ENCODE measurements at regions not wholly inside any gene's neighbourhood (a gene's known extent, or its start where the extent isn't known, plus 50 kb on each side); places are given as distances from the start of the nearest gene placed in this dataset.
A peak's percentile ranks its signal among the peaks of the same experiment; 100 is the strongest.

DNA sequence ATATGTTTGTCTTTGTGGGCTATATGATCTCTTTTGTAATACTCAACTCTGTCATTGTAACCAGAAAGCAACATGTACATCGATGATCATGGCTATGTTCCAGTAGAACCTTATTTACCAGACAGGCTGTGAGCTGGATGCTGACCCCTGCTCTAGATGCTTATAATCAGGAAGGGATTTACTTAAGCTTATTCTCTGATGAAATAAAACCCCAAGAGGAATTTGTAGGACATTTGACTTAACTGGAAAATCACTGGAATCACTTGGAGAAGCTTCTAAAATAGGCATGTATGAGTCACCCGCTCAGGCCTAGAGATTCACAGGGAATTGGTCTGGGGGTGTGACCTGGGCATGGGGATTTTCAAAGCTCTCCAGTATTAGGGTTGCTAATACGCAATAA lies 285.8 kb upstream of the ZNF608 start:
- no peak for TF ChIP-seq CTCF (IDR thresholded peaks at IDR 0.05; ENCODE audit: control extremely low read depth, extremely low read depth, low read depth, missing control alignments)
- CTCF ChIA-PET, result interaction anchor here (2.4 kb wide), 1 partner anchor 18 kb away, joined by 8 read pairs; no protein-coding TSS in a partner anchor
- DNase-seq (ENCODE audit: extremely low spot score), result no peak
- POLR2A ChIA-PET, result no interaction called here

DNA sequence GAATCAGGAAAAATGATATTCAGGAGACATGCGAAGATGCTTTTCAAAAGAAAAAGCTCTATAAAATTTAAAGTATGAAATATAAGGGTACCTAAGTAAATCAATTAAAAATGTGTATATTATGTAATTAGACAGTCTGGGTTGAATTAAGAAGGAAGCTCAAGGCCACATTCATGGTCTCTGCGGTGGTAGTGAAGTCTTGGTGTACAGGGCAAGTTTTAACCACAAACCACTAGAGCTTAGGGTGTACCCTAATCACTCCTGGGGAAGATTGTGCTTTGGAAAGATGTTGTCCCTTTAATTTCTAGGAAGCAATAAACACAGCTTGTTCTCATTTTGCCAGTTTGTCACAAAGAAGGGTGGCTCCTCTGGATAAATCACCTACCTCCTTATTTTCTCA lies 287.2 kb upstream of the ZNF608 start:
- TF ChIP-seq CTCF (IDR thresholded peaks at IDR 0.05; ENCODE audit: control extremely low read depth, extremely low read depth, low read depth, missing control alignments), result no peak
- POLR2A ChIA-PET, result no interaction called here
- CTCF ChIA-PET, result interaction anchor here (1.2 to 2.4 kb wide), 3 partner anchors 14 to 28 kb away, joined by 3 to 8 read pairs (median 5); no protein-coding TSS in a partner anchor
- no peak for DNase-seq (ENCODE audit: extremely low spot score)

GRCh38 chr5:125034331-125034730 lies 287.9 kb upstream of the ZNF608 start:
- ChIA-PET POLR2A (no interaction called here), CTCF (interaction anchor here (1.3 kb wide), 2 partner anchors 10 to 27 kb away, joined by 3 to 4 read pairs; no protein-coding TSS in a partner anchor)
- DNase-seq (ENCODE audit: extremely low spot score), result no peak
- no peak for TF ChIP-seq CTCF (IDR thresholded peaks at IDR 0.05; ENCODE audit: control extremely low read depth, extremely low read depth, low read depth, missing control alignments)

DNA sequence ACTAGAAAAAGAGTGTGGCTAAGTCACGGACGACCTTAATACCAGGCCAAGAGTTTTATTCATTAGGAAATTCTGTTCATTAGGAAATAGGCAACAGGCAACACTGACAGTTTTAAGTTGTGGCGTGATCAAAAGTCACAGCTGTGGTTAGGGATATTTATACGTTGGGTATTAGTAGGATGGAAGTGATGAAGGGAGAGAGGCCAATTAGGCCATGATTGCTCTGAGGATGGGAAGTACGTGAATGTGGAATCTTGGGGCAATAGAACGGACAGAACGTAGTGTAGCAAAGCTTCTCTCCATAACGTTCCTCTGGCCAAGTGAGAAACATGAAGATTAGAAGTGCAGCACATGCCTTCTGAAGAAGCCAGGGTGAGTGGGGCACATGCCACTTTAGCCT lies 290.1 kb upstream of the ZNF608 start:
- POLR2A ChIA-PET, result no interaction called here
- no peak for DNase-seq (ENCODE audit: extremely low spot score)
- CTCF ChIA-PET, result interaction anchor here (1.0 kb wide), 1 partner anchor 8 kb away, joined by 3 read pairs; no protein-coding TSS in a partner anchor
- TF ChIP-seq CTCF (IDR thresholded peaks at IDR 0.05; ENCODE audit: control extremely low read depth, extremely low read depth, low read depth, missing control alignments), result no peak

- CTCF ChIA-PET, result interaction anchor here (1.2 kb wide), 1 partner anchor 10 kb away, joined by 5 read pairs; no protein-coding TSS in a partner anchor
- POLR2A ChIA-PET, result no interaction called here
- peak; percentile 14 for DNase-seq (ENCODE audit: extremely low spot score)
- TF ChIP-seq CTCF (IDR thresholded peaks at IDR 0.05; ENCODE audit: control extremely low read depth, extremely low read depth, low read depth, missing control alignments), result no peak
These were observed 290.6 kb upstream of the ZNF608 start for GRCh38 chr5:125037020-125037419.

DNA sequence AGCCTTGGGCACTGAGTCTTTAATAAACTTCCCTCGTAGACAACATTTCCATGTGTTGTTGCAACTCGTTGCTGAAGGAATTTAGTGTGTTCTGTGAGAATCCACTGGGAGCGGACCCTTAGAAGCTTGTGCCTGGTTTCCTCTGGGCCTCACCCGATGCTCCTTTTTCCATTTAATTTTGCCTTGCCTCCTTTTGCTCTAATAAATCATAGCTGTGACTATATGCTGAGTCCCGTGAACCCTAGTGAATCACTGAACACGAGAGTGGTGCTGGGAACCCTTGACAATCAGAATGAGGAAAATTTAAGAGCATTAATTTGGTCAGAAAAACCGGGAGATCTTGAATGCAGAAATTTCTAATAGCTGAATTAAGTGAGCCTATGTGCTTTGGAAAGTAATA lies 291.1 kb upstream of the ZNF608 start:
- POLR2A ChIA-PET, result no interaction called here
- no peak for TF ChIP-seq CTCF (IDR thresholded peaks at IDR 0.05; ENCODE audit: control extremely low read depth, extremely low read depth, low read depth, missing control alignments)
- CTCF ChIA-PET, result interaction anchor here (1.2 kb wide), 1 partner anchor 9 kb away, joined by 5 read pairs; no protein-coding TSS in a partner anchor
- DNase-seq (ENCODE audit: extremely low spot score), result no peak

- ChIA-PET CTCF (no interaction called here), POLR2A (no interaction called here)
- TF ChIP-seq CTCF (IDR thresholded peaks at IDR 0.05; ENCODE audit: control extremely low read depth, extremely low read depth, low read depth, missing control alignments), result no peak
- DNase-seq (ENCODE audit: extremely low spot score), result no peak
These were observed 292.0 kb upstream of the ZNF608 start for GRCh38 chr5:125038477-125038876.

Measured in GM10248 (cell line).